Neuronal stem cell (in vitro differentiated cells): ENCODE measurements at regions not wholly inside any gene's neighbourhood (a gene's known extent, or its start where the extent isn't known, plus 50 kb on each side); places are given as distances from the start of the nearest gene placed in this dataset.

Experiments
- DNase-seq: peaks from one replicate; pipeline ENCODE4 v3.0.0-alpha.2; 2013; ENCODE audit warnings: low spot score
- H2AFZ ChIP-seq: one replicate; pipeline ENCODE4 v1.6.1; 2013; ENCODE audit warnings: mild to moderate bottlenecking, low read length, inconsistent platforms
- H2AK5ac ChIP-seq: 2 replicates; pipeline ENCODE4 v1.6.1; 2013; ENCODE audit warnings: low read depth, mild to moderate bottlenecking, inconsistent platforms, low read length, moderate library complexity, mixed read lengths
- H2BK120ac ChIP-seq: 2 replicates; pipeline ENCODE4 v1.6.1; 2013; ENCODE audit warnings: low read depth, mild to moderate bottlenecking, inconsistent platforms, low read length, moderate library complexity, mixed read lengths
- H2BK12ac ChIP-seq: one replicate; pipeline ENCODE4 v1.6.1; 2013; ENCODE audit warnings: low read length, inconsistent platforms
- H2BK15ac ChIP-seq: 2 replicates; pipeline ENCODE4 v1.6.1; 2013; ENCODE audit warnings: mild to moderate bottlenecking, low read length, inconsistent platforms, mixed read lengths
- H2BK5ac ChIP-seq: one replicate; pipeline ENCODE4 v1.6.1; 2013; ENCODE audit warnings: inconsistent platforms, mild to moderate bottlenecking, low read length, moderate library complexity
- H3K14ac ChIP-seq: one replicate; pipeline ENCODE4 v1.6.1; 2013; ENCODE audit warnings: low read length, inconsistent platforms
- H3K18ac ChIP-seq: 2 replicates; pipeline ENCODE4 v1.6.1; 2013; ENCODE audit warnings: low read length, inconsistent platforms
- H3K23ac ChIP-seq: 2 replicates; pipeline ENCODE4 v1.6.1; 2013; ENCODE audit warnings: low read depth, mild to moderate bottlenecking, mixed read lengths, low read length, inconsistent platforms; ENCODE audit not compliant: poor library complexity
- H3K27ac ChIP-seq: replicated peaks from 3 replicates; pipeline ENCODE4 v1.5.1; 2013; ENCODE audit warnings: low read length, inconsistent platforms
- H3K27me3 ChIP-seq, 3 experiments: 2 replicates each; pipeline ENCODE4 v1.6.1; 2013; ENCODE audit warnings: low read length in 3 of 3, mild to moderate bottlenecking in 2 of 3, inconsistent platforms in 1 of 3, low read depth in 1 of 3, mixed read lengths in 1 of 3, moderate library complexity in 1 of 3; ENCODE audit not compliant: control insufficient read depth in 3 of 3, insufficient read depth in 3 of 3
- H3K36me3 ChIP-seq, 2 donors: replicated peaks in 1 of 2; 2 replicates each; pipeline ENCODE4 v1.6.1; 2013; ENCODE audit warnings: low read length in 2 of 2; ENCODE audit not compliant: control insufficient read depth in 2 of 2, insufficient read depth in 2 of 2
- H3K4ac ChIP-seq: 2 replicates; pipeline ENCODE4 v1.6.1; 2013; ENCODE audit warnings: inconsistent platforms, mild to moderate bottlenecking, low read length, moderate library complexity
- H3K4me1 ChIP-seq, 2 donors: 1 replicate in 1 of 2; 2 replicates in 1 of 2; pipeline ENCODE4 v1.6.1; 2013; ENCODE audit warnings: low read length in 2 of 2, low read depth in 1 of 2; ENCODE audit not compliant: control insufficient read depth in 2 of 2, insufficient read depth in 1 of 2
- H3K4me2 ChIP-seq: one replicate; pipeline ENCODE4 v1.6.1; 2013; ENCODE audit warnings: mild to moderate bottlenecking, low read length, inconsistent platforms; ENCODE audit not compliant: insufficient read depth, poor library complexity, severe bottlenecking
- H3K4me3 ChIP-seq, 2 donors: 2 replicates each; pipeline ENCODE4 v1.5.1; 2013; ENCODE audit warnings: low read length in 2 of 2, mild to moderate bottlenecking in 2 of 2, inconsistent platforms in 1 of 2, moderate library complexity in 1 of 2
- H3K79me1 ChIP-seq: one replicate; pipeline ENCODE4 v1.6.1; 2013; ENCODE audit warnings: low read depth, mild to moderate bottlenecking, inconsistent platforms, low read length, moderate library complexity
- H3K9ac ChIP-seq: one replicate; pipeline ENCODE4 v1.6.1; 2013; ENCODE audit warnings: mild to moderate bottlenecking, low read depth, low read length, inconsistent platforms; ENCODE audit not compliant: poor library complexity
- H3K9me3 ChIP-seq, 2 donors: replicated peaks in 1 of 2; 2 replicates each; pipeline versions ENCODE3 to v1.6.1; 2013; ENCODE audit warnings: low read length in 2 of 2, mild to moderate bottlenecking in 2 of 2, inconsistent platforms in 1 of 2, low read depth in 1 of 2, mixed read lengths in 1 of 2, moderate library complexity in 1 of 2; ENCODE audit not compliant: control insufficient read depth in 2 of 2, insufficient read depth in 1 of 2
- H4K8ac ChIP-seq: one replicate; pipeline ENCODE4 v1.6.1; 2013; ENCODE audit warnings: low read depth, mild to moderate bottlenecking, inconsistent platforms, low read length, moderate library complexity
- H4K91ac ChIP-seq: one replicate; pipeline ENCODE4 v1.6.1; 2013; ENCODE audit warnings: low read length, low read depth, mild to moderate bottlenecking, inconsistent platforms; ENCODE audit not compliant: poor library complexity
- WGBS, 2 donors: extraction: QIAGEN DNeasy Blood & Tissue Kit; methylation state at CpG; one replicate each; pipeline ENCODE4 v1.1.7; 2013; ENCODE audit warnings: missing lambda C conversion rate in 2 of 2, mixed read lengths in 1 of 2; ENCODE audit not compliant: insufficient read length in 2 of 2, insufficient replicate concordance in 1 of 2; ENCODE audit errors: extremely low coverage in 2 of 2; 5-methylcytosine and 5-hydroxymethylcytosine counted together

- H2AK5ac ChIP-seq: no peak overlapping the region
- H2BK12ac ChIP-seq: no peak overlapping the region
- no peaks in the 10 kb centered on the region for H3K9me3 ChIP-seq
- no peaks in the 10 kb centered on the region for H3K79me1 ChIP-seq
- H2AFZ ChIP-seq: no peak overlapping the region
- no peaks in the 10 kb centered on the region for H3K36me3 ChIP-seq
- no CpG with 5 or more reads among the region's 7 CpGs for WGBS, 2 donors
- no peaks in the 10 kb centered on the region for H3K27me3 ChIP-seq
- H3K4me2 ChIP-seq: no peak overlapping the region
- no peak overlapping the region for H3K4ac ChIP-seq
- H3K18ac ChIP-seq: no peak overlapping the region
- H2BK15ac ChIP-seq: no peak overlapping the region
- H2BK5ac ChIP-seq: no peak overlapping the region
- H3K14ac ChIP-seq: no peak overlapping the region
- peaks cover 0 to 2% of the 10 kb centered on the region in 2 donors for H3K4me1 ChIP-seq
- DNase-seq: no peak
- H2BK120ac ChIP-seq: no peak overlapping the region
- H3K9ac ChIP-seq: no peak overlapping the region
- H3K27ac ChIP-seq: no peak overlapping the region
- H3K23ac ChIP-seq: no peak overlapping the region
- no peak overlapping the region for H4K91ac ChIP-seq
- H3K4me3 ChIP-seq: no peak overlapping the region
- H4K8ac ChIP-seq: no peak overlapping the region
These were observed 106.4 kb downstream of the AQP9 start for GRCh38 chr15:58244536-58244935.

DNA sequence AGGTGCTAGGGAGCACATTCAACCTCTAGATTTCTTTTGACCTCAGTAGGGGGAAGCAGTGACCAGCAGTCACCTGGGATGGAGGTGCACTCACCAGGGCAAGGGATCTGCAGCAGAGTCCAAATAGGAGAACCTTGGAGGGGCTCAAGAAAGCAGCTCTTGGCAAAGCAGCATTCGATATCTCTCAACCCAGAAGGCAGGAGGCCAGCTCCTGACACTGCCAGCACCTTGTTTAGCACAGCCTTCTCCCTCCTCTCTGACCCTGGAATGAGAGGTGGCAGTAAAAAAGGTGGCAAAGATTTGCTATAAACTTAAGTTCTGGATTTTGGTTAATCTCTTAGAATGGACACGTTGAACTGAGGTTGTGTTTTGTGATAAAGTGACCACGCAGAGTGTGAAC is 107.9 kb downstream of the AQP9 start:
- Histone ChIP-seq H3K18ac (no peak overlapping the region), H3K36me3 (no peaks in the 10 kb centered on the region), H2BK5ac (no peak overlapping the region), H4K91ac (no peak overlapping the region), H3K4ac (no peak overlapping the region), H4K8ac (no peak overlapping the region), H2AFZ (no peak overlapping the region), H3K9ac (no peak overlapping the region), H3K4me3 (no peak overlapping the region), H2BK12ac (no peak overlapping the region), H2BK120ac (no peak overlapping the region), H3K27me3 (no peaks in the 10 kb centered on the region), H2AK5ac (no peak overlapping the region), H3K4me1 (no peaks in the 10 kb centered on the region), H3K9me3 (no peaks in the 10 kb centered on the region), H3K27ac (no peak overlapping the region), H3K14ac (no peak overlapping the region), H2BK15ac (no peak overlapping the region), H3K4me2 (no peak overlapping the region), H3K23ac (no peak overlapping the region), H3K79me1 (no peaks in the 10 kb centered on the region)
- no CpG with 5 or more reads among the region's 3 CpGs for WGBS, 2 donors
- no peak for DNase-seq

- Histone ChIP-seq H3K4me2 (no peak overlapping the region), H2BK5ac (no peak overlapping the region), H3K23ac (no peak overlapping the region), H4K8ac (no peak overlapping the region), H3K18ac (no peak overlapping the region), H3K27me3 (no peaks in the 10 kb centered on the region), H2BK15ac (no peak overlapping the region), H3K79me1 (no peaks in the 10 kb centered on the region), H2AK5ac (peak overlapping the region; percentile 12), H2BK120ac (no peak overlapping the region), H3K9ac (no peak overlapping the region), H4K91ac (no peak overlapping the region), H2AFZ (no peak overlapping the region), H3K27ac (no peak overlapping the region), H2BK12ac (no peak overlapping the region), H3K9me3 (no peaks in the 10 kb centered on the region), H3K4me1 (no peaks in the 10 kb centered on the region), H3K36me3 (no peaks in the 10 kb centered on the region), H3K14ac (no peak overlapping the region), H3K4me3 (no peak overlapping the region), H3K4ac (no peak overlapping the region)
- no CpG with 5 or more reads among the region's 20 CpGs for WGBS, 2 donors
- no peak for DNase-seq
These were observed 110.0 kb downstream of the AQP9 start for GRCh38 chr15:58247855-58248842.

GRCh38 chr15:58249646-58250312 is 111.6 kb downstream of the AQP9 start:
- Histone ChIP-seq H3K9ac (no peak overlapping the region), H2AFZ (no peak overlapping the region), H2BK15ac (no peak overlapping the region), H3K27me3 (no peaks in the 10 kb centered on the region), H4K91ac (no peak overlapping the region), H2BK120ac (no peak overlapping the region), H3K27ac (no peak overlapping the region), H3K9me3 (peaks cover 0 to 1% of the 10 kb centered on the region in 2 donors), H3K14ac (no peak overlapping the region), H2BK12ac (no peak overlapping the region), H3K79me1 (no peaks in the 10 kb centered on the region), H3K4me3 (no peak overlapping the region), H3K18ac (no peak overlapping the region), H3K4me1 (no peaks in the 10 kb centered on the region), H3K4me2 (no peak overlapping the region), H3K36me3 (no peaks in the 10 kb centered on the region), H2BK5ac (no peak overlapping the region), H3K4ac (no peak overlapping the region), H3K23ac (no peak overlapping the region), H2AK5ac (no peak overlapping the region), H4K8ac (no peak overlapping the region)
- no CpG with 5 or more reads among the region's 8 CpGs for WGBS, 2 donors
- no peak for DNase-seq
